T-helper 17 cell (primary cell): ENCODE measurements at regions not wholly inside any gene's neighbourhood (a gene's known extent, or its start where the extent isn't known, plus 50 kb on each side); places are given as distances from the start of the nearest gene placed in this dataset.
"Not testable (repeated sequence)": the region's sequence is repeated elsewhere in the genome, so short reads cannot be mapped to it uniquely, and the experiment has no call there.

Experiments used
- ATAC-seq: fragments of 150-1000 bp; cut with Tn5 transposase; 2 replicates; pipeline ENCODE4 v1.10.0; 2021; ENCODE audit warnings: mild to moderate bottlenecking, moderate library complexity
- DNase-seq, 3 donors: peaks; one replicate each; pipeline versions ENCODE4 v3.0.0 to v3.0.0-alpha.2; 2020 to 2021
- H3K9me3 ChIP-seq: one replicate; pipeline ENCODE4 v1.7.0; 2013; ENCODE audit warnings: low read length, mild to moderate bottlenecking; ENCODE audit not compliant: control insufficient read depth, poor library complexity, severe bottlenecking
- H3K27ac Mint-ChIP-seq: one replicate; pipeline ENCODE4 v1.8.0; 2022; ENCODE audit warnings: mild to moderate bottlenecking, moderate library complexity, mixed read lengths
- H3K27me3 Mint-ChIP-seq: one replicate; pipeline ENCODE4 v1.8.0; 2022; ENCODE audit warnings: mixed read lengths
- H3K36me3 Mint-ChIP-seq: one replicate; pipeline ENCODE4 v1.8.0; 2022; ENCODE audit warnings: low read depth, mixed read lengths
- H3K4me1 Mint-ChIP-seq: one replicate; pipeline ENCODE4 v1.8.0; 2022; ENCODE audit warnings: mild to moderate bottlenecking, mixed read lengths
- H3K4me3 Mint-ChIP-seq: one replicate; pipeline ENCODE4 v1.8.0; 2022; ENCODE audit warnings: mild to moderate bottlenecking, moderate library complexity, mixed read lengths

- no peak for DNase-seq
- peak overlapping the region; percentile 4 for H3K4me3 Mint-ChIP-seq
- no peaks in the 10 kb centered on the region for H3K36me3 Mint-ChIP-seq
- H3K27me3 Mint-ChIP-seq, result no peaks in the 10 kb centered on the region
- H3K4me1 Mint-ChIP-seq, result no peaks in the 10 kb centered on the region
- ATAC-seq, result no peak
- no peak overlapping the region for H3K27ac Mint-ChIP-seq
- no peaks in the 10 kb centered on the region for H3K9me3 ChIP-seq
Measured at GRCh38 chr12:127596891-127597290, 670.1 kb upstream of the TMEM132C start.

GRCh38 chr12:127599436-127599835, 667.5 kb upstream of the TMEM132C start:
- ATAC-seq, result no peak
- no peaks in the 10 kb centered on the region for H3K4me1 Mint-ChIP-seq
- H3K27ac Mint-ChIP-seq, result no peak overlapping the region
- no peak overlapping the region for H3K4me3 Mint-ChIP-seq
- H3K27me3 Mint-ChIP-seq, result no peaks in the 10 kb centered on the region
- H3K36me3 Mint-ChIP-seq, result peaks cover 2% of the 10 kb centered on the region
- no peaks in the 10 kb centered on the region for H3K9me3 ChIP-seq
- no peak for DNase-seq

GRCh38 chr12:127600211-127600610, 666.8 kb upstream of the TMEM132C start:
- Mint-ChIP-seq H3K27ac (no peak overlapping the region), H3K27me3 (no peaks in the 10 kb centered on the region), H3K36me3 (peaks cover 2% of the 10 kb centered on the region), H3K4me1 (no peaks in the 10 kb centered on the region), H3K4me3 (no peak overlapping the region)
- DNase-seq (no peak), ATAC-seq (no peak)
- no peaks in the 10 kb centered on the region for H3K9me3 ChIP-seq

- Mint-ChIP-seq H3K27ac (no peak overlapping the region), H3K27me3 (peaks cover 10% of the 10 kb centered on the region), H3K4me3 (no peak overlapping the region), H3K4me1 (no peaks in the 10 kb centered on the region), H3K36me3 (peaks cover 3% of the 10 kb centered on the region)
- no peaks in the 10 kb centered on the region for H3K9me3 ChIP-seq
- no peak for DNase-seq
- ATAC-seq, result no peak
Measured at GRCh38 chr12:127606476-127607015, 660.4 kb upstream of the TMEM132C start.

- no peaks in the 10 kb centered on the region for H3K9me3 ChIP-seq
- Mint-ChIP-seq H3K4me3 (no peak overlapping the region), H3K4me1 (no peaks in the 10 kb centered on the region), H3K27ac (no peak overlapping the region), H3K36me3 (peaks cover 3% of the 10 kb centered on the region), H3K27me3 (peaks cover 10% of the 10 kb centered on the region)
- no peak for DNase-seq
- no peak for ATAC-seq
Measured at GRCh38 chr12:127607146-127607725, 659.7 kb upstream of the TMEM132C start.

GRCh38 chr12:127608359-127608758, 658.6 kb upstream of the TMEM132C start:
- H3K27me3 Mint-ChIP-seq, result peaks cover 10% of the 10 kb centered on the region
- not testable (repeated sequence) for H3K4me1 Mint-ChIP-seq, ATAC-seq, H3K4me3 Mint-ChIP-seq, H3K9me3 ChIP-seq, DNase-seq, H3K27ac Mint-ChIP-seq, H3K36me3 Mint-ChIP-seq

- ATAC-seq (no peak), DNase-seq (no peak)
- peaks cover 6% of the 10 kb centered on the region for H3K27me3 Mint-ChIP-seq
- no peak overlapping the region for H3K27ac Mint-ChIP-seq
- H3K9me3 ChIP-seq, result no peaks in the 10 kb centered on the region
- H3K4me1 Mint-ChIP-seq, result no peaks in the 10 kb centered on the region
- H3K4me3 Mint-ChIP-seq, result no peak overlapping the region
- H3K36me3 Mint-ChIP-seq, result no peaks in the 10 kb centered on the region
Measured at GRCh38 chr12:127613056-127613455, 653.9 kb upstream of the TMEM132C start.

GRCh38 chr12:127619869-127620734, 646.9 kb upstream of the TMEM132C start:
- H3K4me3 Mint-ChIP-seq, result no peak overlapping the region
- ATAC-seq, result no peak
- DNase-seq, result no peak
- H3K4me1 Mint-ChIP-seq, result no peaks in the 10 kb centered on the region
- H3K36me3 Mint-ChIP-seq, result no peaks in the 10 kb centered on the region
- no peaks in the 10 kb centered on the region for H3K9me3 ChIP-seq
- H3K27ac Mint-ChIP-seq, result no peak overlapping the region
- no peaks in the 10 kb centered on the region for H3K27me3 Mint-ChIP-seq

GRCh38 chr12:127620735-127621355, 646.1 kb upstream of the TMEM132C start:
- Mint-ChIP-seq H3K27ac (no peak overlapping the region), H3K4me3 (no peak overlapping the region), H3K27me3 (no peaks in the 10 kb centered on the region), H3K36me3 (no peaks in the 10 kb centered on the region), H3K4me1 (no peaks in the 10 kb centered on the region)
- no peak for ATAC-seq
- DNase-seq, result no peak
- no peaks in the 10 kb centered on the region for H3K9me3 ChIP-seq

- Mint-ChIP-seq H3K36me3 (no peaks in the 10 kb centered on the region), H3K27me3 (no peaks in the 10 kb centered on the region), H3K27ac (no peak overlapping the region), H3K4me3 (no peak overlapping the region), H3K4me1 (no peaks in the 10 kb centered on the region)
- DNase-seq, result no peak
- no peaks in the 10 kb centered on the region for H3K9me3 ChIP-seq
- no peak for ATAC-seq
Measured at GRCh38 chr12:127621366-127621765, 645.6 kb upstream of the TMEM132C start.

GRCh38 chr12:127623362-127623761, 643.6 kb upstream of the TMEM132C start:
- Mint-ChIP-seq H3K27ac (no peak overlapping the region), H3K4me3 (no peak overlapping the region), H3K27me3 (peaks cover under 1% of the 10 kb centered on the region), H3K4me1 (no peaks in the 10 kb centered on the region), H3K36me3 (no peaks in the 10 kb centered on the region)
- no peak for DNase-seq
- H3K9me3 ChIP-seq, result no peaks in the 10 kb centered on the region
- no peak for ATAC-seq

GRCh38 chr12:127625176-127625771, 641.7 kb upstream of the TMEM132C start:
- ATAC-seq (no peak), DNase-seq (no peak)
- H3K4me1 Mint-ChIP-seq, result no peaks in the 10 kb centered on the region
- no peak overlapping the region for H3K27ac Mint-ChIP-seq
- no peaks in the 10 kb centered on the region for H3K36me3 Mint-ChIP-seq
- H3K4me3 Mint-ChIP-seq, result no peak overlapping the region
- no peaks in the 10 kb centered on the region for H3K9me3 ChIP-seq
- H3K27me3 Mint-ChIP-seq, result peaks cover 7% of the 10 kb centered on the region

GRCh38 chr12:127628645-127629044, 638.3 kb upstream of the TMEM132C start:
- H3K27me3 Mint-ChIP-seq, result peaks cover 7% of the 10 kb centered on the region
- H3K4me3 Mint-ChIP-seq, result no peak overlapping the region
- no peaks in the 10 kb centered on the region for H3K36me3 Mint-ChIP-seq

More at GRCh38 chr12:127628645-127629044, 638.3 kb upstream of the TMEM132C start:
- DNase-seq (no peak), ATAC-seq (no peak)
- no peak overlapping the region for H3K27ac Mint-ChIP-seq
- H3K4me1 Mint-ChIP-seq, result no peaks in the 10 kb centered on the region
- no peaks in the 10 kb centered on the region for H3K9me3 ChIP-seq
